Stomach (tissue), 8 donors: ENCODE measurements at regions not wholly inside any gene's neighbourhood (a gene's known extent, or its start where the extent isn't known, plus 50 kb on each side); places are given as distances from the start of the nearest gene placed in this dataset.

Source experiments
- DNase-seq, 2 donors: peaks; one replicate each; pipeline versions ENCODE4 v3.0.0 to v3.0.0-alpha.2; 2013 to 2019
- H3K27ac ChIP-seq, 5 donors: fragments of 200-600 bp in 4 of 5; sonication (generic) in 4 of 5; one replicate each; pipeline ENCODE4 v1.5.1; 2013 to 2019; ENCODE audit warnings: mild to moderate bottlenecking in 1 of 5, moderate library complexity in 1 of 5
- H3K27me3 ChIP-seq, 3 donors: fragments of 200-600 bp; sonication (generic); one replicate each; pipeline ENCODE4 v1.5.1; 2017 to 2019; ENCODE audit warnings: mixed run types in 1 of 3
- H3K36me3 ChIP-seq, 4 donors: fragments of 200-600 bp; sonication (generic); 1 replicate in 3 of 4; 2 replicates in 1 of 4; pipeline ENCODE4 v1.5.1; 2016 to 2019
- H3K4me1 ChIP-seq, 4 donors: fragments of 200-600 bp; sonication (generic); one replicate each; pipeline ENCODE4 v1.5.1; 2016 to 2019
- H3K4me3 ChIP-seq, 4 donors: fragments of 200-600 bp; sonication (generic) in 3 of 4; one replicate each; pipeline ENCODE4 v1.5.1; 2016 to 2019; ENCODE audit warnings: mild to moderate bottlenecking in 1 of 4
- H3K9me3 ChIP-seq, 4 donors: fragments of 200-600 bp; sonication (generic); one replicate each; pipeline ENCODE4 v1.5.1; 2016 to 2019
- EP300 ChIP-seq: sonication (generic); formaldehyde crosslinking; IDR thresholded peaks from one replicate; pipeline ENCODE4 v1.6.1; 2017; ENCODE audit warnings: antibody characterized with exemption
- POLR2A ChIP-seq, 4 donors: fragments of 450-650 bp; IDR thresholded peaks; one replicate each; pipeline ENCODE4 v1.6.1; 2016; ENCODE audit warnings: antibody characterized with exemption in 4 of 4, control low read depth in 2 of 4, mild to moderate bottlenecking in 1 of 4, moderate library complexity in 1 of 4
- POLR2AphosphoS5 ChIP-seq, 3 donors: sonication (generic); formaldehyde crosslinking; IDR thresholded peaks; one replicate each; pipeline ENCODE4 v1.6.1; 2016; ENCODE audit warnings: antibody characterized with exemption in 3 of 3
- WGBS, 5 donors: extraction: QIAGEN DNeasy Blood & Tissue Kit in 3 of 5; methylation state at CpG; one replicate each; pipeline versions ENCODE4 v1.1.5 to v1.1.7; 2013 to 2018; 5-methylcytosine and 5-hydroxymethylcytosine counted together
- intact Hi-C: fragments of 100-400 bp; cut with DNase I; formaldehyde crosslinking; loops from one replicate; pipeline ENCODE4 v1.15.1; 2023; ENCODE audit warnings: low total_unique reads
- TF ChIP-seq, protein P1 (sequence below), 7 experiments: fragments of 450-650 bp in 4 of 7; fragments of 200-600 bp in 3 of 7; sonication (generic) in 3 of 7; IDR thresholded peaks; one replicate each; pipeline ENCODE4 v1.5.1; 2016 to 2019; ENCODE audit warnings: antibody characterized with exemption in 7 of 7, control low read depth in 2 of 7, mild to moderate bottlenecking in 1 of 7
- donor health status: healthy with polysubstance abuse.
- donor health status: Bipolar disorder and iron deficiency.
- donor health status: healthy.

DNA sequence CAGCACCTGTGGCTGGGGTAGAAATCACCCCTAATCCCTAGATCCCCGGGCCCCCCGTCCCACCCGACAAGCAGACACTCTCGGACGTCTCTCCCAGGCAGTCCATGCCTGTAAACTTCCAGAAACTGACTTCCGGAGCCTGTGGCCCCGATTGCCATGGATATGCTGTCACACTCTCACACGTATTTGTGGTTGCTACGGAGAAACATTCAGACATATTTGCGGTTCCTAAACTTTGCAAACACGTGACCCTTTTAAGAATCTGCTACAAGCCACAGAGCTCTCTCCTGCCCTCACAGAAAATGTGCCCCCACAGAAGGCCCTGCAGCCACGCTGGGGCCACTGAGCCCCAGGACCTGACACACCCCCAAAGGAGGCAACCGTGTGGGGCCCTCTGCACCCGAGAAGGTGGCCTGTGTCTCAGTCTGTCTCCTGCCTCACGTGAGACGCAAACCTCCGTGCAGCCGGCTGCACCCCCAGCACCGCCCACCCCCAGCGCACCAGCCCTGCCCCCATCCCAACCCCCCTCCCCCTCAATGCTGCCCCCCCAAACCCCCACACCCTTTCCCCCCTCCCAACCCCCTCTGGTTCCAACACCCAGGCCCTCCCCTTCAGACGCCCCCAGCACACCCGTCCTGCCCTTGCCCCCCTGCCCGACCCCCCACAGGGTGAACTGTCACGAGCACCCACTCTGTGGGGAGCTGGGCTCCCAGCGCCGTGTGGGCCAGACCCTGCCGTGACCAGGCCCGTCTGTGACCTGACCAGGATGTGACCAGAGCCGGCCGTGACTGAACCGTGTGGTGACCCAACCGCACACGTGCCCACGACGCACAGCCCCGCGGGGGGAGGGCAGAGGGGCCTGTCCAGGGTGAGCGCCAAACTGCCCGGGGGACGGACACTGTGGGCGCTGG, 66.3 kb upstream of the METRNL start:
- intact Hi-C loops = no loop called here
- H3K36me3 ChIP-seq = peaks cover 0 to 4% (median 2%) of the 10 kb centered on the region in 4 donors
- H3K27ac ChIP-seq = no peak overlapping the region
- peaks cover 0 to 10% (median 0%) of the 10 kb centered on the region in 4 donors for H3K4me1 ChIP-seq
- 79 to 88% (median 84%) methylated on average over 31 to 41 of the region's 41 CpGs for WGBS, 5 donors
- H3K4me3 ChIP-seq = no peak overlapping the region
- H3K9me3 ChIP-seq = no peaks in the 10 kb centered on the region
- no peaks in the 10 kb centered on the region for H3K27me3 ChIP-seq
- peak in 1 of 2 donors; percentile 69 for DNase-seq
- TF ChIP-seq, protein P1, sequence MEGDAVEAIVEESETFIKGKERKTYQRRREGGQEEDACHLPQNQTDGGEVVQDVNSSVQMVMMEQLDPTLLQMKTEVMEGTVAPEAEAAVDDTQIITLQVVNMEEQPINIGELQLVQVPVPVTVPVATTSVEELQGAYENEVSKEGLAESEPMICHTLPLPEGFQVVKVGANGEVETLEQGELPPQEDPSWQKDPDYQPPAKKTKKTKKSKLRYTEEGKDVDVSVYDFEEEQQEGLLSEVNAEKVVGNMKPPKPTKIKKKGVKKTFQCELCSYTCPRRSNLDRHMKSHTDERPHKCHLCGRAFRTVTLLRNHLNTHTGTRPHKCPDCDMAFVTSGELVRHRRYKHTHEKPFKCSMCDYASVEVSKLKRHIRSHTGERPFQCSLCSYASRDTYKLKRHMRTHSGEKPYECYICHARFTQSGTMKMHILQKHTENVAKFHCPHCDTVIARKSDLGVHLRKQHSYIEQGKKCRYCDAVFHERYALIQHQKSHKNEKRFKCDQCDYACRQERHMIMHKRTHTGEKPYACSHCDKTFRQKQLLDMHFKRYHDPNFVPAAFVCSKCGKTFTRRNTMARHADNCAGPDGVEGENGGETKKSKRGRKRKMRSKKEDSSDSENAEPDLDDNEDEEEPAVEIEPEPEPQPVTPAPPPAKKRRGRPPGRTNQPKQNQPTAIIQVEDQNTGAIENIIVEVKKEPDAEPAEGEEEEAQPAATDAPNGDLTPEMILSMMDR (IDR thresholded peaks at IDR 0.05) = no peak
- TF ChIP-seq POLR2AphosphoS5 (IDR thresholded peaks at IDR 0.05) (no peak), POLR2A (IDR thresholded peaks at IDR 0.05) (no peak), EP300 (no peak)

DNA sequence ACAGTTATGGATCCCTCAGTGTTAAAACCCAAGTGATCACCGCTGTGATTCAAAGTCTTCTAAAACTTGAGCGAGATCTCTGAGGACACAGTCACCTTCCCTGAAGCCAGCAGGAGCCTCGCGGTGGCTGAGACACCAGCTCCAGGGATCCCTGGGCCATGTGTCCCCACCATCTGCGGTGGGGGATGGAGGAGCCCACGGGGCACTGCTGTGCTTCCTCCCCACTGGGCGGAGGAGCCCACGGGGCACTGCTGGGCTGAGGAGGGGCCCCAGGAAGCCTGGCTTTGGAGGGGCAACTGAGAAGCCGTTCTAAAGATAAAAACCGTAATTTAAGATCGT, 65.7 kb upstream of the METRNL start:
- H3K9me3 ChIP-seq = no peaks in the 10 kb centered on the region
- H3K27ac ChIP-seq = no peak overlapping the region
- no peak for DNase-seq
- H3K4me1 ChIP-seq = peaks cover 0 to 10% (median 0%) of the 10 kb centered on the region in 4 donors
- TF ChIP-seq EP300 (no peak), POLR2AphosphoS5 (IDR thresholded peaks at IDR 0.05) (no peak), POLR2A (IDR thresholded peaks at IDR 0.05) (no peak)
- TF ChIP-seq, protein P1 (IDR thresholded peaks at IDR 0.05) = no peak
- peaks cover 0 to 4% (median 4%) of the 10 kb centered on the region in 4 donors for H3K36me3 ChIP-seq
- no peak overlapping the region for H3K4me3 ChIP-seq
- H3K27me3 ChIP-seq = no peaks in the 10 kb centered on the region
- intact Hi-C loops = no loop called here
- WGBS, 5 donors = 78 to 86% (median 85%) methylated on average over 11 of the region's 11 CpGs

DNA sequence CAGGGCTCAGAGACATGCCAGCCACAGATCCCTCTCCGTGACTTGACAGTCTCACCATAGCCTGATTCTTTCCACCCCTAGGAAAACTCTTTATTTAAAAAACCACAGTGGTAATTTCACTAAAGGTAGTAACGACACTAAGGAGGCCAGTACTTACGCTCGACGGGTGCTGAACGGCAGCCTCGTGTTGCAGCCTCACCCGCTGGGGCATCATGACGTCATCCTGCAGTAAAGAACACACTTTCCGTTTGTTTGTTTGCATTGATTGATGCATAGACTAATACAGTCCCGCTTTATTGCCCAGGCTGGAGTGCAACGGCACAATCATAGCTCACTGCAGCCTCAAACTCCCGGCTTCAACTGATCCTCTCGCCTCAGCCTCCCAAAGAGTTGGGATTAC, 65.1 kb upstream of the METRNL start:
- H3K27me3 ChIP-seq = no peaks in the 10 kb centered on the region
- DNase-seq = no peak
- peaks cover 0 to 10% (median 0%) of the 10 kb centered on the region in 4 donors for H3K4me1 ChIP-seq
- H3K36me3 ChIP-seq = peaks cover 0 to 5% (median 4%) of the 10 kb centered on the region in 4 donors
- WGBS, 5 donors = 92 to 95% (median 93%) methylated on average over 14 of the region's 14 CpGs
- no peaks in the 10 kb centered on the region for H3K9me3 ChIP-seq
- H3K27ac ChIP-seq = no peak overlapping the region
- no peak overlapping the region for H3K4me3 ChIP-seq
- TF ChIP-seq POLR2AphosphoS5 (IDR thresholded peaks at IDR 0.05) = no peak
- TF ChIP-seq, protein P1 (IDR thresholded peaks at IDR 0.05) = no peak
- intact Hi-C loops = no loop called here

DNA sequence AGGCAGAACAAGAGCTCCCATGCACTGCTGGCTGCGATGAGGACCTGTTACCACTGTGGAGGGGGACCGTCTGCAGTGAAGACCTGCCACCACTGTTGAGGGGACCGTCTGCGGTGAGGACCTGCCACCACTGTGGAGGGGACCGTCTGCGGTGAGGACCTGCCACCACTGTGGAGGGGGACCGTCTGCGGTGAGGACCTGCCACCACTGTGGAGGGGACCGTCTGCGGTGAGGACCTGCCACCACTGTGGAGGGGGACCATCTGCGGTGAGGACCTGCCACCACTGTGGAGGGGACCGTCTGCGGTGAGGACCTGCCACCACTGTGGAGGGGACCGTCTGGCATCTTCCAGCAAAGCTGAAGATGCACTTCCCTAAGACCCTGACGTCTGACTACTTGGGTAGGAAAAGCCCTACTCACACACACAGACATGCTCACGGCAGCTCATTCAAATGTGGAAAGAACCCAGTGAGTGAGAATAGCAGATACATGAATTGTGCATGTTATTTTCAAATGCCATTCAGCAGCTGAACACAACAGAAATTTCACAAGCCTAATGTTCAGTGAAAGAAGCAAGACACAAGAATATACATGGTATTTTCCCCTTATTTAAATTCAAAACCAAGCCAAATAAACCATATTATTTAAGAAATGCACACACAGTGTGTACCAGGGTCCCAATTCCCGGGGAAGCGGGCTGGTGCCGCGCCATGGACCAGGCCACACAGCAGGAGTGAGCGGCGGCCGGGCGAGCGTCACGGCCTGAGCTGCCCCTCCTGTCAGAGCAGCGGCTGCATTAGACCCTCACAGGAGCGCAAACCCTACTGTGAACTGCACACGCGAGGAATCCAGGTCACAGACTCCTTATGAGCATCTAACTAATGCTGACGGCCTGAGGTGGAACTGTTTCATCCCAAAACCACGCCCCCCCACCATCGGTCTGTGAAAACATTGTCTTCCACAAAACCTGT, 64.2 kb upstream of the METRNL start:
- Histone ChIP-seq H3K27ac (no peak overlapping the region), H3K27me3 (no peaks in the 10 kb centered on the region), H3K4me3 (no peak overlapping the region), H3K9me3 (no peaks in the 10 kb centered on the region), H3K4me1 (peaks cover 0 to 6% (median 0%) of the 10 kb centered on the region in 4 donors), H3K36me3 (peaks cover 0 to 5% (median 4%) of the 10 kb centered on the region in 4 donors)
- DNase-seq = no peak
- WGBS, 5 donors = 94 to 98% (median 95%) methylated on average over 32 to 33 of the region's 33 CpGs
- intact Hi-C loops = no loop called here
- TF ChIP-seq, protein P1 (IDR thresholded peaks at IDR 0.05) = no peak
- TF ChIP-seq EP300 = no peak
- no peak for TF ChIP-seq POLR2A (IDR thresholded peaks at IDR 0.05)
- no peak for TF ChIP-seq POLR2AphosphoS5 (IDR thresholded peaks at IDR 0.05)
